HG03159 (cell line): ENCODE measurements at regions not wholly inside any gene's neighbourhood (a gene's known extent, or its start where the extent isn't known, plus 50 kb on each side); places are given as distances from the start of the nearest gene placed in this dataset.

Source experiments
- ATAC-seq: cut with Tn5 transposase; IDR thresholded peaks from one replicate; pipeline ENCODE4 v1.9.1; 2021; ENCODE audit warnings: mild to moderate bottlenecking, moderate library complexity; ENCODE audit not compliant: unreplicated experiment

DNA sequence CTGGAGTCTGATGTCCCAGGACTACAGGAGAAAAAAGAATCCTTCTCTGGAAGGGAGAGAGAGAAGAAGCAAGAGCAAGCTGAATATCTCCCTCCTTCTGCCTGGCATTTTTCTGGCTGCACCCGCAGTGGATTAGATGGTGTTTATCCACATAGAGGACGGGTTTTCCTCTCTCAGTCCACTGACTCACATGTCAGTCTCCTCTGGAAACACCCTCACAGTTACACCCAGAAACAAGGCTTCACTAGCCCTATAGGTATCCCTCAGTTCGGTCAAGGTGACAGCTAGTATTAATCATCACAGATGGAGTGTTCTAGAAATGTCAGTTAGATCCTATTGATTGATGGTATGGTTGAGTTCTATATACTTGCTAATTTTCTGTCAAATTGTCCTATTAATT, 87.9 kb downstream of the RHOU start:
- no peak for ATAC-seq

GRCh38 chr1:228824366-228824765, 89.1 kb downstream of the RHOU start:
- ATAC-seq: no peak

DNA sequence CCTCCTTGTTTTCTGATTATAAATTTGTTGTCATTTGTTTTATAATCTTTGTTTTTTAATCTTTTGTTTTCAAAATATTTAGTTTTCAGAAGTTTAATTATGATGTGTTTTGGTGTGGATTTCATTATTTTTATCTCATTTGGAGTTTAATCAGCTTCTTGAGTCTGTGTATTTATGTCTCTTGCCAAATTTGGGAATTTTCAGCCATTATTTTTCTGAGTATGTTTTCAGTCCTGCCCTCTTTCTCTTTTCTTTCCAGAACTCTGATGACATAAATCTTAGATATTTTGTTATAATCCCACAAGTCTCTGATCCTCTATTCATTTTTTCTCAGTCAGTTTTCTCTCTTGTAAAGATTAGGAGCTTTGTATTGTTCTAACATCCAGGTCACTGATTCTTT, 89.8 kb downstream of the RHOU start:
- ATAC-seq: no peak

DNA sequence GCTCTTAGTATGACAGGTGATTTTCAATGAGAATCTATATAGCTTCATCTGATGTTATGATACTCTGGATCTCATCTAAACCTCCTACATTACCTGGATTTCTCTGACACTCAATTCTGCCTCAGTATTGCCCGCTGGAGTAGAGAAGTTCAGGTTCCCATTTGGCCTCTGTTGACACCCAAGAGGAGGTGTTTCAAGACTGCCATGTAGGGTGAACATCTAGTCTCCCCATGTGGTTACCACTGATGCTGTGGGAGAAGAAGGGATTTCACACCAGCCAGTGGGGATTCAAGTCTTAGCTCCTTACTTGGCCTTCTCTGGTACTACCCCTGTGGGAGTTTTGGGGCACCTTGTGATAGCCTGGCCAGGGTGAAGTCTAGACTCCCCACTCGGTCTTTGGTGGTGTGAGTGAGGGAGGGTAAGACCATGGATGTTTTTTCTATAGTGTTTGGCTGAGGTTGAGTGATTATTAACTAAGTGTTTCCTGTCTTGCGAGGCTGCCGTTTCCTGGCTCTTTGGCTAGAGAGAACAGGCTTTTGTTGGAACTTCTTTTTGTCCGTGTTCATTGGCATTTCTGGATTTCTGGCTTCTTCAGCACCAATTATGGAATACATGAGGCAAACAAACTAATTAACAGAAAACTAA, 90.7 kb downstream of the RHOU start:
- ATAC-seq: peak; percentile 79

- no peak for ATAC-seq
Measured at GRCh38 chr1:228827019-228827418, 91.7 kb downstream of the RHOU start.

DNA sequence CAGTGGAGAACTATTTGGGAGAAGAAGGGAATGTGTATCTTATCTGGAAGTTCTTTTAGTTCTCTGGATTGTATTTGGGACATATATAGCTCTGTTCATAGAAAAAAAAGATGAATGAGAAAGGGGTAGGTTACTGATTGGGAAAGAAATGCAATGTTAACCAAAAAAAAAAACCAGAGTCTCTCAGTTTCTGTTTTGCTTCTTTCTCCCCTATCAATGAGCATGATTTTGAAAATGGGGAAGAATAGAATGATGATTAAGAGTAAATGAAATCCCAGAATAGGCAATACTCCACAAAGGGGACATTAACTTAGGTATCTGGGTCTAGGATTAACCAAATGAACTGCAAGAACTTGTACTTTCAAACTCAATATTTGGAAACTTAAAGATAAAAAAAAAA, 92.9 kb downstream of the RHOU start:
- ATAC-seq: no peak

- no peak for ATAC-seq
Measured at GRCh38 chr1:228830185-228830953, 95.1 kb downstream of the RHOU start.

GRCh38 chr1:228830954-228831481, 95.7 kb downstream of the RHOU start:
- ATAC-seq: peak; percentile 80

- ATAC-seq: no peak
Measured at GRCh38 chr1:228833911-228834688, 98.8 kb downstream of the RHOU start.

DNA sequence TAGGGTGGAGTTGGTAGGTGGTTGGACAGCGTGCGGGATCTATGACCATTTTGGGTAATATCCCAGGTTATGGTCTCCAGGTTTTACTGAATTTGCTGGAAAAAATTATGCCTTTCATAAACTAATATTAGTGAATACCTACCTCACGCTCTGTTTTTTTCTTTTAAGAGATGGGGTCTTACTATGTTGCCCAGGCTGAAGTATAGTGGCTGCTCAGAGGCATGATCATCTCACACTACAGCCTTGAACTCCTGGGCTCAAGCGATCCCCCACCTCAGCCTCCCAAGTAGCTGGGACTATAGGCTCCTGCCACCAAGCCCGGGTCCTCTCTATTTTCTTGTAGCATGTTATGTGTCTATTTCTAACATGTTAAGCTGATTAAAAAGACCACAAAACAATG, 100.2 kb downstream of the RHOU start:
- ATAC-seq: no peak

DNA sequence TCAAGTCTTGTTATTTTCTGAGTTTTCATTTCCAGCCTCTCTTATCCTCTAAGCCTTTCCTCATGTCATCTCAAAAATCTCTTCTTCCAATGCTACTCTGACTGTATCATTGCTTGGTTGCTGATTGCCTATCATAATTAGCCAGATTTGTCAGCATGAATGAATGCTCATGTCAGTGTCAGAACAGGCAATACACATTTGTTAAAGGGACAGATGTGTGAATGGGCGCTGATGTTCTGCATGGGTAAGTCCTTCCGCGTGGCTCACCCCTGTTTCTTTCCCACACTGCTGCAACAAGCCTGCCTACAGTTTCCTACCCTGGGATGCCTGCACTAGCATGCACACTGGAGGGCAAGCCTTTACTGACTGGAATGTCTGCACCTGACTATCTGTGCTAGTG, 100.6 kb downstream of the RHOU start:
- no peak for ATAC-seq

DNA sequence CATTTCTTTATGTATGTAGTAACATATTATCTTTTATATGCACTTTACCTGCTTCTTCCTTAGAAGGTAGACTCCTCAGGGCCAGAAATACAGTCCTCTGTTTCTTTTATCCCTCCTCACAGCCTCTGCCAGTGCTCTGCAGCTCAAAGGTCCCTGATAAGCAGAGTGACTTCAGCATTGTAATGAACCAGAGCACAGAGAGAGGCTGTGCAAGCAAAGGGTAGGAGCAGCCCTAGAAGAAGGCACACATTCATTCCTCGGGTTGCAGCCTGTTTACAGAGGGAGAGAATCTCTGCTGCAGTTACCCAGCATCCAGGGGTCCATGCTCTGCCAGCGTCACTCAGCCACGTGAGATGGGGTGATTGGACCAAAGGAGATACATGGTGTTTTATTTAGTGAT, 101.1 kb downstream of the RHOU start:
- ATAC-seq: no peak

- no peak for ATAC-seq
Measured at GRCh38 chr1:228837032-228837431, 101.8 kb downstream of the RHOU start.

DNA sequence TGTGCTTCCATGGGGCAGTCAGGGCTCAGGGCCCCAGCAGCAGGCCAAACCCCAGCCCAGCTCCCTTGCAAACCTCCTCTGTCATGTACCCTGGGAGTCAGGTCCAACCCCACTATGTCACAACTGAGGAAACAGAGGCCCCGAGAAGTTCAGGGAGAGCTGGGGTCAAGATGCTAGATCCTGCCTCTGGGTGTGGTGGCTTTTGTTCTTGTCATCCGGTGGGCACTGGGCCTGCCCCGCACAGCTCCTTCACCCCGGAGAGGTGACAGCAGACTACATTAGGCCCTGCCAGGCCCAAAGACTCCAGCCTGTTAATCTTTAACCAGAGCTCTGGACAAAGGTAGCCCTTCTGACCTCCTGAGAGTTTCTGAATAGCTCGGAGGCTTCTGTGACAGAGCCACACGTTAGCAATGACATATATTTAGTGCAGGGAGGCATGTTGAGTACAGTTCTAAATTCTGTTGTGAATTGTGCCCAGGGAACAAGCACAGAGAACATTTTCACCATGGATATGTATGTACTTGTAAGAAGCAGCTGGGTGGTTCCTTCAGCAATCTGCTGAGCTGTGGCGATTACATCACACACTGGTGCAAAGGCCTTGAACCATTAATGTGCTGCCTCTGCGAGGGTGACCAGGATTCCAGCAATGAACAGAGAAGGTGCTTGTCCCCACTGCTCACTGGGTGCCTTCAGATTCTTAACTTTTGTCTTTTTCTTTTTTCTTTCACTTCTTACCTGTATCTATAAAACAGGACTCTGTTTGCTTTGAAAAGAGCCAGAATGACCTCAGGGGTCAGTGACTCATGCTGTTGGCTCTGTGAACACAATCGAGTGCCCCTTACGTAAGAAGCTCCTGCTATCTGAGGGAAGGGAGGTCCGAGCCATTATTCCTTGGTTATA, 102.8 kb downstream of the RHOU start:
- ATAC-seq: peak; percentile 60

DNA sequence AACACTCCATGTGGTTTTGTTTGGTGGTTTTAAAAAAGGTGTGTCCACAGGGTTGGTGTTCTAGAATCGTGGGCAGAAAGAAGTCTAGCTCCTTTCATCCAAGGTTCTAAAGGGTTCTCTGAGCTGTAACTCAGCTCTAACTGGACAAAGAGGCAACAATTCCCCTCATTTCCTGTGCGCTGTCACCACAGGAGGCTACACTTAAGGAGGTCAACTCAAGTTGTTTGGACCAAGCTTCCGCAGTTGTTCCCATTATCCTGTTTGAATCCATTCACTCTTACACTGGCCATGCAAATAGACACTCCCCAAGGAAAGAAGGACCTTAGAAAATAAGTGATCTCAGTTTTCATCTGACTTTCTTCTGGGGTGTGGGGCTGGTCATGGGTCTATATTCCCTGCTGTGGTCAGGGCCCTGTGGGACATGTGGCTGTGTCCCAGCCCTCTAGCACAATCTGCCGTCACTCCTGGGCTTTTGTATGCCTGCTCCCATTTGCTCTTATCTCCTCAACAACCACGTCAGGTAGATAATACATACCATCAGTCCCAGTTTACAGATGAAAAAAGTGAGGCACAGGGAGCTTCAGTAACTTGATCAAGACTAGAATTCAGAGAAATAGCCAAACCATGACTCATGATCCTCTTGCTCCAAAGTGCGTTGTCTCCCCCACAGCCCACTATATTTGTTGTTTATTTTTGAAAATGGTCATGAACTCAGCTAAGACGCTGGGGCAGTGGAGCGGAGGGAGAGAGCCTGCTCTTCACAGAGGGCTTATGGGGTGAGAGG, 103.6 kb downstream of the RHOU start:
- no peak for ATAC-seq

DNA sequence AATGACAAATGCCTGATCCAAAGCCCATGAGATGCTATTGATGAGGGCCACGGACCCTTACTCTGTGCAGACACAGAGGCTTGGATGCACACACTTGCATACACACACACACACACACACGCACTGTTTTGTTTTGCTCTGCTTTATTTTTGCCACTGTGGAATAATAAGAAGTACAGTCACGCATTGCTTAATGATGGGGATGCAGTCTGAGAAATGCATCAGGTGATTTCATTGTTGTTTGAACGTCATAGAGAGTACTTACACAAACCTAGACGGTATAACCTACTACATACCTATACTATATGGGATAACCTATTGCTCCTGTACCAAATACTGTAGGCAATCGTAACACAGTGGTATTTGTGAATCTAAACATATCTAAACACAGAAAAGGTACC, 104.4 kb downstream of the RHOU start:
- ATAC-seq: no peak

DNA sequence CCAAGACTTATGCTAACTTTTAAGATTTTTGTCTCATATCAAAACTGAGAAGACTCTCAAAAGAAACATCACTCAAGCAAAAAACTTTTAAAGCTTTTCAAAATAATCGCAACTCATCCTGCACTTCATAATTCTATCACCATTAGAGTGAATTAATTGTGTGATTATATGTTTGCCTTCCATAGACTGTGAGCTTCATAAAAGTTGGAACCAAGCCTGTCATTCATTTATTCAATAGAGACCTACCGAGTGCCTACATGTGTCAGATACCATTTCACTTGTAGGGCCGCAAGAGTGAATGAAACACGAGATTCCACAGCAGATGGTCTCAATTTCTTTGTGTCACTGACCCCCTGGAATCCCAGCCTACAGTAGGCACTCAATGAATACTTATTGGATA, 106.4 kb downstream of the RHOU start:
- no peak for ATAC-seq

GRCh38 chr1:228842094-228842775, 107.0 kb downstream of the RHOU start:
- no peak for ATAC-seq

DNA sequence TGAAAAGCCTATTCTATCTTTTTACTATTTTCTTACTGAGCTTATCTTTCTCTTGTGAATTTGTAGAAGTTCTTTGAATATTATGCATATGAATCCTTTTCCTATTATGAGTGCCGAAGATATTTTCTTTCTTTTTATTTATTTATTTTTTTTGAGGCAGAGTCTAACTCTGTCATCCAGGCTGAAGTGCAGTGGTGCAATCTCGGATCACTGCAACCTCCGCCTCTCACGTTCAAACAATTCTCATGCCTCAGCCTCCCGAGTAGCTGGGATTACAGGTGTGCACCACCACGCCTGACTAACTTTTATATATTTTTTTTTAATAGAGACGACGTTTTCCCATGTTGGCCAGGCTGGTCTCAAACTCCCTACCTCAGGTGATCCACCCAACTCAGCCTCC, 109.8 kb downstream of the RHOU start:
- ATAC-seq: no peak
